WTC11 (cell line): ENCODE measurements at regions not wholly inside any gene's neighbourhood (a gene's known extent, or its start where the extent isn't known, plus 50 kb on each side); places are given as distances from the start of the nearest gene placed in this dataset.
A peak's percentile ranks its signal among the peaks of the same experiment; 100 is the strongest.

Experiments used
- ATAC-seq: fragments of 200-7000 bp; cut with Tn5 transposase; 2 replicates; pipeline ENCODE4 v1.10.0; 2021; ENCODE audit warnings: mild to moderate bottlenecking, moderate library complexity
- CTCF ChIA-PET: fragments of 300-600 bp; sonication (Branson Sonifier 250); formaldehyde crosslinking; loops from one replicate; lab custom pipeline; 2021; ENCODE audit warnings: antibody characterized with exemption; lab: Charles Lee
- POLR2A ChIA-PET: fragments of 350-600 bp; sonication (Branson Sonifier 250); formaldehyde crosslinking; loops from one replicate; lab custom pipeline; 2021; ENCODE audit warnings: antibody characterized with exemption; lab: Charles Lee
- DNase-seq: peaks from one replicate; pipeline ENCODE4 v3.0.0; 2021; ENCODE audit warnings: low spot score
- H3K27ac Mint-ChIP-seq: 2 replicates; pipeline ENCODE4 v1.8.0; 2021; ENCODE audit warnings: mixed read lengths
- H3K27me3 Mint-ChIP-seq: 2 replicates; pipeline ENCODE4 v1.8.0; 2021; ENCODE audit warnings: low read depth, mild to moderate bottlenecking, moderate library complexity, mixed read lengths
- H3K36me3 Mint-ChIP-seq: 2 replicates; pipeline ENCODE4 v1.8.0; 2021; ENCODE audit warnings: mixed read lengths
- H3K4me1 Mint-ChIP-seq: 2 replicates; pipeline ENCODE4 v1.8.0; 2022; ENCODE audit warnings: mixed read lengths
- H3K4me3 Mint-ChIP-seq: 2 replicates; pipeline ENCODE4 v1.8.0; 2021; ENCODE audit warnings: mild to moderate bottlenecking, moderate library complexity, mixed read lengths
- H3K9me3 Mint-ChIP-seq: 2 replicates; pipeline ENCODE4 v1.8.0; 2021; ENCODE audit warnings: mixed read lengths
- CREM ChIP-seq: sonication (generic); formaldehyde crosslinking; IDR thresholded peaks from 2 replicates; pipeline ENCODE4 v1.8.1; 2022; ENCODE audit warnings: mild to moderate bottlenecking, missing genetic modification reagents, moderate library complexity
- FOXK1 ChIP-seq: sonication (generic); formaldehyde crosslinking; IDR thresholded peaks from 2 replicates; pipeline ENCODE4 v1.8.0; 2022; ENCODE audit warnings: mild to moderate bottlenecking, moderate library complexity, missing genetic modification reagents
- GTF2I ChIP-seq: fragments of 250-450 bp; sonication (Bioruptor Pico); conservative IDR thresholded peaks from 2 replicates; pipeline ENCODE4 v1.4.0; 2021; ENCODE audit warnings: mild to moderate bottlenecking
- KAT7 ChIP-seq: sonication (generic); formaldehyde crosslinking; IDR thresholded peaks from 2 replicates; pipeline ENCODE4 v1.8.1; 2023; ENCODE audit warnings: missing genetic modification reagents, mild to moderate bottlenecking, borderline replicate concordance
- NR2C2 ChIP-seq: sonication (generic); formaldehyde crosslinking; IDR thresholded peaks from 2 replicates; pipeline ENCODE4 v1.8.0; 2022; ENCODE audit warnings: mild to moderate bottlenecking, missing genetic modification reagents
- TEAD1 ChIP-seq: sonication (generic); formaldehyde crosslinking; IDR thresholded peaks from 2 replicates; pipeline ENCODE4 v1.8.0; 2022; ENCODE audit warnings: mild to moderate bottlenecking, missing genetic modification reagents
- ZNF121 ChIP-seq: sonication (generic); formaldehyde crosslinking; IDR thresholded peaks from 2 replicates; pipeline ENCODE4 v1.8.0; 2023; ENCODE audit warnings: missing genetic modification reagents
- ZNF263 ChIP-seq: sonication (generic); formaldehyde crosslinking; IDR thresholded peaks from 2 replicates; pipeline ENCODE4 v1.8.1; 2022; ENCODE audit warnings: low read depth, mild to moderate bottlenecking, moderate library complexity, missing genetic modification reagents
- ZNF317 ChIP-seq: sonication (generic); formaldehyde crosslinking; IDR thresholded peaks from 2 replicates; pipeline ENCODE4 v1.8.1; 2023; ENCODE audit warnings: low read depth, mild to moderate bottlenecking, moderate library complexity, missing genetic modification reagents, borderline replicate concordance
- TF ChIP-seq, protein P1 (sequence below): sonication (generic); formaldehyde crosslinking; IDR thresholded peaks from 2 replicates; pipeline ENCODE4 v1.8.1; 2023; ENCODE audit warnings: mild to moderate bottlenecking, missing genetic modification reagents
- TF ChIP-seq, protein P2 (sequence below): sonication (generic); formaldehyde crosslinking; IDR thresholded peaks from 2 replicates; pipeline ENCODE4 v1.8.1; 2022; ENCODE audit warnings: mild to moderate bottlenecking, moderate library complexity, missing genetic modification reagents
- TF ChIP-seq, protein P3 (sequence below): fragments of 250-450 bp; sonication (Bioruptor Pico); IDR thresholded peaks from 2 replicates; pipeline ENCODE4 v2.1.2; 2022; ENCODE audit warnings: mild to moderate bottlenecking, moderate library complexity
- TF ChIP-seq, protein P4 (sequence below): sonication (generic); formaldehyde crosslinking; IDR thresholded peaks from 2 replicates; pipeline ENCODE4 v1.8.0; 2022; ENCODE audit warnings: mild to moderate bottlenecking, missing genetic modification reagents
- TF ChIP-seq, protein P5 (sequence below): sonication (generic); formaldehyde crosslinking; IDR thresholded peaks from 2 replicates; pipeline ENCODE4 v1.8.1; 2022; ENCODE audit warnings: low read depth, missing genetic modification reagents, borderline replicate concordance
- TF ChIP-seq, protein P6 (sequence below): sonication (generic); formaldehyde crosslinking; IDR thresholded peaks from 2 replicates; pipeline ENCODE4 v1.8.0; 2023; ENCODE audit warnings: missing genetic modification reagents, mild to moderate bottlenecking, borderline replicate concordance

DNA sequence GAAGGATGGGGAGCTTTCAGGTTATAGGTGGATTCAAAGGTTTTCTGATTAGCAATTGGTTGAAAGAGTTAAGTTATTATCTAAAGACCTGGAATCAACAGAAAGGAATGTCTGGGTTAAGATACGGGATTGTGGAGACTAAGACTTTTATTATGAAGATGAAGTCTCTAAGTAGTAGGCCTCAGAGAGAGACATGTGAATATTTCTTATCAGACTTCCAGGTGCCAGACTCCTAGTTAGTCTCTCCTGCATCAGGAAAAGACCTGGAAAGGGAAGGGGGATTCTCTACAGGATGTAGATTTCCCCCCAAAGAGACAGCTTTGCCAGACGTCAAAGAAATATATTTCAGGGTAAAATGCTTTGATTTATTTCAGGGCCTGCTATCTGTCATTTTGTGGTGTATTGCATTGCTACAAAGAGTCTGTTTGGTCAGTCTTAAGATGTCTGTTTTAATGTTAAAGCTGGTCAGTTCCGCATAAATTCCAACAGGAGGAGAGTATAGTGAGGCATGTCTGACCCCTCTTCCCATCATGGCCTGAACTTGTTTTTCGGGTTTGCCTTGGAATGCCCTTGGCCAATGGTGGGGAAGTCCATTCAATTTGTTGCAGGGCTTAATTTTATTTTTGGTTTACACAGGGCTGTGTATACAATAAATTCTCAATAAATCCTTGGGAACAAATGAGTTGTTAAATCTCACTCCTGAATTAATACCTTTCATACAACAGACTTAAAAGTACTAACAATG is 103.4 kb upstream of the RALGAPA2 start:
- DNase-seq (no peak), ATAC-seq (peak; percentile 16)
- ChIA-PET CTCF (interaction anchor here (2.0 kb wide), 1 partner anchor 9 kb away, joined by 6 read pairs; no protein-coding TSS in a partner anchor), POLR2A (no interaction called here)
- Mint-ChIP-seq H3K27ac (peak overlapping the region; percentile 70), H3K27me3 (no peaks in the 10 kb centered on the region), H3K4me1 (peaks cover 60% of the 10 kb centered on the region), H3K4me3 (no peak overlapping the region), H3K9me3 (peaks cover 5% of the 10 kb centered on the region; the same call in 1 of the 2 replicates), H3K36me3 (peaks cover 4% of the 10 kb centered on the region; the same call in 1 of the 2 replicates)
- TF ChIP-seq, protein P1, sequence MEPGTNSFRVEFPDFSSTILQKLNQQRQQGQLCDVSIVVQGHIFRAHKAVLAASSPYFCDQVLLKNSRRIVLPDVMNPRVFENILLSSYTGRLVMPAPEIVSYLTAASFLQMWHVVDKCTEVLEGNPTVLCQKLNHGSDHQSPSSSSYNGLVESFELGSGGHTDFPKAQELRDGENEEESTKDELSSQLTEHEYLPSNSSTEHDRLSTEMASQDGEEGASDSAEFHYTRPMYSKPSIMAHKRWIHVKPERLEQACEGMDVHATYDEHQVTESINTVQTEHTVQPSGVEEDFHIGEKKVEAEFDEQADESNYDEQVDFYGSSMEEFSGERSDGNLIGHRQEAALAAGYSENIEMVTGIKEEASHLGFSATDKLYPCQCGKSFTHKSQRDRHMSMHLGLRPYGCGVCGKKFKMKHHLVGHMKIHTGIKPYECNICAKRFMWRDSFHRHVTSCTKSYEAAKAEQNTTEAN (CRISPR knock-in tag): no peak
- TF ChIP-seq, protein P2, sequence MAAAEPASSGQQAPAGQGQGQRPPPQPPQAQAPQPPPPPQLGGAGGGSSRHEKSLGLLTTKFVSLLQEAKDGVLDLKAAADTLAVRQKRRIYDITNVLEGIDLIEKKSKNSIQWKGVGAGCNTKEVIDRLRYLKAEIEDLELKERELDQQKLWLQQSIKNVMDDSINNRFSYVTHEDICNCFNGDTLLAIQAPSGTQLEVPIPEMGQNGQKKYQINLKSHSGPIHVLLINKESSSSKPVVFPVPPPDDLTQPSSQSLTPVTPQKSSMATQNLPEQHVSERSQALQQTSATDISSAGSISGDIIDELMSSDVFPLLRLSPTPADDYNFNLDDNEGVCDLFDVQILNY: no peak

DNA sequence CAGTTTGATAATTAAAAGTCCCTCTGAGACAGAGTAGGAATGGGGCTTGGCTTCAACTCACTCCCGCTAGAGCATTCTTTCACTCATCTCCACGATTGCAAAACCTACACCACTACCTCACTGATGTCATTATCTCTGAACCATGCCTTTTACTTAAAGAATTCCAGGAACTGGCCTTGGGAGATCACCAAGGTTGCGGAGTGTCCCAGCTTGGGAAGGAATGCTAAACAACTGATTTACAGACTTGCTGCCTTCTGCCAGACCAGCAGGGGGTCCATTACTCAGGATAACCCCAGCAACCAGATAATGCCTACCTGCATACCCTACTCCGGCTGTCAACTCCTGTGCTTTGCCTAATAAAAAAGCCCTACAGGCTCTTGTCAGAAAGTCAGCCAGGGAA is 102.2 kb upstream of the RALGAPA2 start:
- H3K27ac Mint-ChIP-seq: peak overlapping the region; percentile 83
- TF ChIP-seq, protein P3, sequence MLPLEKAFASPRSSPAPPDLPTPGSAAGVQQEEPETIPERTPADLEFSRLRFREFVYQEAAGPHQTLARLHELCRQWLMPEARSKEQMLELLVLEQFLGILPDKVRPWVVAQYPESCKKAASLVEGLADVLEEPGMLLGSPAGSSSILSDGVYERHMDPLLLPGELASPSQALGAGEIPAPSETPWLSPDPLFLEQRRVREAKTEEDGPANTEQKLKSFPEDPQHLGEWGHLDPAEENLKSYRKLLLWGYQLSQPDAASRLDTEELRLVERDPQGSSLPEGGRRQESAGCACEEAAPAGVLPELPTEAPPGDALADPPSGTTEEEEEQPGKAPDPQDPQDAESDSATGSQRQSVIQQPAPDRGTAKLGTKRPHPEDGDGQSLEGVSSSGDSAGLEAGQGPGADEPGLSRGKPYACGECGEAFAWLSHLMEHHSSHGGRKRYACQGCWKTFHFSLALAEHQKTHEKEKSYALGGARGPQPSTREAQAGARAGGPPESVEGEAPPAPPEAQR: 0 out of 2 replicates have a peak, but pooled peaks have one; percentile 58
- TF ChIP-seq ZNF317 (CRISPR knock-in tag) (no peak), TEAD1 (CRISPR knock-in tag) (peak; percentile 63; the same call in 1 of the 2 replicates)
- TF ChIP-seq, protein P4, sequence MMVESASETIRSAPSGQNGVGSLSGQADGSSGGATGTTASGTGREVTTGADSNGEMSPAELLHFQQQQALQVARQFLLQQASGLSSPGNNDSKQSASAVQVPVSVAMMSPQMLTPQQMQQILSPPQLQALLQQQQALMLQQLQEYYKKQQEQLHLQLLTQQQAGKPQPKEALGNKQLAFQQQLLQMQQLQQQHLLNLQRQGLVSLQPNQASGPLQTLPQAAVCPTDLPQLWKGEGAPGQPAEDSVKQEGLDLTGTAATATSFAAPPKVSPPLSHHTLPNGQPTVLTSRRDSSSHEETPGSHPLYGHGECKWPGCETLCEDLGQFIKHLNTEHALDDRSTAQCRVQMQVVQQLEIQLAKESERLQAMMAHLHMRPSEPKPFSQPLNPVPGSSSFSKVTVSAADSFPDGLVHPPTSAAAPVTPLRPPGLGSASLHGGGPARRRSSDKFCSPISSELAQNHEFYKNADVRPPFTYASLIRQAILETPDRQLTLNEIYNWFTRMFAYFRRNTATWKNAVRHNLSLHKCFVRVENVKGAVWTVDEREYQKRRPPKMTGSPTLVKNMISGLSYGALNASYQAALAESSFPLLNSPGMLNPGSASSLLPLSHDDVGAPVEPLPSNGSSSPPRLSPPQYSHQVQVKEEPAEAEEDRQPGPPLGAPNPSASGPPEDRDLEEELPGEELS: 0 out of 2 replicates have a peak, but pooled peaks have one; percentile 28
- peaks cover 4% of the 10 kb centered on the region; the same call in 1 of the 2 replicates for H3K36me3 Mint-ChIP-seq
- peaks cover 7% of the 10 kb centered on the region for H3K9me3 Mint-ChIP-seq
- H3K4me1 Mint-ChIP-seq: peaks cover 49% of the 10 kb centered on the region
- ChIA-PET CTCF (interaction anchor here (2.0 kb wide), 1 partner anchor 10 kb away, joined by 6 read pairs; no protein-coding TSS in a partner anchor), POLR2A (no interaction called here)
- no peaks in the 10 kb centered on the region for H3K27me3 Mint-ChIP-seq
- DNase-seq (peak; percentile 69), ATAC-seq (peak; percentile 93)
- no peak overlapping the region for H3K4me3 Mint-ChIP-seq

DNA sequence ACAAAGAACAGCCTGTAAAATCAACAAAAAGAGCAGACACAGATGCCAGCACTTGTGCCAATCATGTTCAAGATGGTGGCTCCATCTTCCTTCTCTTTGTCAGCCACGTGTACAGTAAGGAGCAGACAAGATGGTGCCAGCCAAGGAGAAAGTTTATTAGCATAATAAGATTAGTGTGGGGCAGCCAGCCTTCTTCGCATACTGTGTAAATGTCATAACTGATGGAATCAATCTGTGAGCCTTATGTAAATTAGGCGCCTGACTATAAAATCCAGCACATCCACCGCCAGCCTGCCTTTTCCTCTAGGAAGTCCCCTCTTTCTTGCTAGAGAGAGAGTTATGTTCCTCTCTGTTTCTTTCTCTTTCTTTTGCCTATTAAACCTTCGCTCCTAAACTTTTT is 99.7 kb upstream of the RALGAPA2 start:
- DNase-seq: no peak
- no peak overlapping the region for H3K27ac Mint-ChIP-seq
- ChIA-PET POLR2A (no interaction called here), CTCF (no interaction called here)
- peaks cover 4% of the 10 kb centered on the region; the same call in 1 of the 2 replicates for H3K36me3 Mint-ChIP-seq
- H3K4me3 Mint-ChIP-seq: no peak overlapping the region
- H3K4me1 Mint-ChIP-seq: peaks cover 41% of the 10 kb centered on the region
- peaks cover 8% of the 10 kb centered on the region for H3K9me3 Mint-ChIP-seq
- no peaks in the 10 kb centered on the region for H3K27me3 Mint-ChIP-seq
- no peak for ATAC-seq
- TF ChIP-seq KAT7 (CRISPR knock-in tag) (no peak), ZNF263 (no peak), TEAD1 (CRISPR knock-in tag) (no peak), ZNF121 (no peak), NR2C2 (no peak), CREM (no peak), GTF2I (no peak), FOXK1 (no peak)
- TF ChIP-seq, protein P5, sequence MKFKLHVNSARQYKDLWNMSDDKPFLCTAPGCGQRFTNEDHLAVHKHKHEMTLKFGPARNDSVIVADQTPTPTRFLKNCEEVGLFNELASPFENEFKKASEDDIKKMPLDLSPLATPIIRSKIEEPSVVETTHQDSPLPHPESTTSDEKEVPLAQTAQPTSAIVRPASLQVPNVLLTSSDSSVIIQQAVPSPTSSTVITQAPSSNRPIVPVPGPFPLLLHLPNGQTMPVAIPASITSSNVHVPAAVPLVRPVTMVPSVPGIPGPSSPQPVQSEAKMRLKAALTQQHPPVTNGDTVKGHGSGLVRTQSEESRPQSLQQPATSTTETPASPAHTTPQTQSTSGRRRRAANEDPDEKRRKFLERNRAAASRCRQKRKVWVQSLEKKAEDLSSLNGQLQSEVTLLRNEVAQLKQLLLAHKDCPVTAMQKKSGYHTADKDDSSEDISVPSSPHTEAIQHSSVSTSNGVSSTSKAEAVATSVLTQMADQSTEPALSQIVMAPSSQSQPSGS (CRISPR knock-in tag): no peak
- TF ChIP-seq, protein P6, sequence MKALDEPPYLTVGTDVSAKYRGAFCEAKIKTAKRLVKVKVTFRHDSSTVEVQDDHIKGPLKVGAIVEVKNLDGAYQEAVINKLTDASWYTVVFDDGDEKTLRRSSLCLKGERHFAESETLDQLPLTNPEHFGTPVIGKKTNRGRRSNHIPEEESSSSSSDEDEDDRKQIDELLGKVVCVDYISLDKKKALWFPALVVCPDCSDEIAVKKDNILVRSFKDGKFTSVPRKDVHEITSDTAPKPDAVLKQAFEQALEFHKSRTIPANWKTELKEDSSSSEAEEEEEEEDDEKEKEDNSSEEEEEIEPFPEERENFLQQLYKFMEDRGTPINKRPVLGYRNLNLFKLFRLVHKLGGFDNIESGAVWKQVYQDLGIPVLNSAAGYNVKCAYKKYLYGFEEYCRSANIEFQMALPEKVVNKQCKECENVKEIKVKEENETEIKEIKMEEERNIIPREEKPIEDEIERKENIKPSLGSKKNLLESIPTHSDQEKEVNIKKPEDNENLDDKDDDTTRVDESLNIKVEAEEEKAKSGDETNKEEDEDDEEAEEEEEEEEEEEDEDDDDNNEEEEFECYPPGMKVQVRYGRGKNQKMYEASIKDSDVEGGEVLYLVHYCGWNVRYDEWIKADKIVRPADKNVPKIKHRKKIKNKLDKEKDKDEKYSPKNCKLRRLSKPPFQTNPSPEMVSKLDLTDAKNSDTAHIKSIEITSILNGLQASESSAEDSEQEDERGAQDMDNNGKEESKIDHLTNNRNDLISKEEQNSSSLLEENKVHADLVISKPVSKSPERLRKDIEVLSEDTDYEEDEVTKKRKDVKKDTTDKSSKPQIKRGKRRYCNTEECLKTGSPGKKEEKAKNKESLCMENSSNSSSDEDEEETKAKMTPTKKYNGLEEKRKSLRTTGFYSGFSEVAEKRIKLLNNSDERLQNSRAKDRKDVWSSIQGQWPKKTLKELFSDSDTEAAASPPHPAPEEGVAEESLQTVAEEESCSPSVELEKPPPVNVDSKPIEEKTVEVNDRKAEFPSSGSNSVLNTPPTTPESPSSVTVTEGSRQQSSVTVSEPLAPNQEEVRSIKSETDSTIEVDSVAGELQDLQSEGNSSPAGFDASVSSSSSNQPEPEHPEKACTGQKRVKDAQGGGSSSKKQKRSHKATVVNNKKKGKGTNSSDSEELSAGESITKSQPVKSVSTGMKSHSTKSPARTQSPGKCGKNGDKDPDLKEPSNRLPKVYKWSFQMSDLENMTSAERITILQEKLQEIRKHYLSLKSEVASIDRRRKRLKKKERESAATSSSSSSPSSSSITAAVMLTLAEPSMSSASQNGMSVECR (CRISPR knock-in tag): no peak
- TF ChIP-seq, protein P1 (CRISPR knock-in tag): no peak
